NCI-H524 (cell line): ENCODE measurements at regions not wholly inside any gene's neighbourhood (a gene's known extent, or its start where the extent isn't known, plus 50 kb on each side); places are given as distances from the start of the nearest gene placed in this dataset.

Source experiments
- DNase-seq, 2 experiments: peaks; one replicate each; lab custom pipeline; 2025; lab: John Stamatoyannopoulos, UW

GRCh38 chr7:159263430-159263829 is 118.8 kb upstream of the VIPR2 start:
- DNase-seq, result no peak

- no peak for DNase-seq
Observed at GRCh38 chr7:159253657-159254056, 109.0 kb upstream of the VIPR2 start.

DNA sequence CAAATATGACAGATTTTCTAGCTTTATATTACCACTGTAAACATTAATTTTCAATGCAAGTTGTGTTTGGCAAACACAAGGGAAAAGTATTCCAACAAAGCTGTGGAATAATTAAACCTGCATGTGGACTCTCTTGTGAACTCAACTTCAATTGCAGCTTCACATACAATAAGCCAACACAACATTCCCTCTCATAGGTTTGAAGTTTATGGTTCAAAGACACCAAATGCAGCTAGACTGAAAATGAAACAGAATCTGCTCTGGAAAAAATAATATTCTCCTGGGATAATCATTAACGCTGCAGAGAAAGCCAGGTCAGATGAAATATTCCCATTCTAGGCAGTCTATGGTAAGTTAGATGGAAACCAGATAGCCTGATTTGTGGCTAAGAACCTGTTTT is 105.8 kb upstream of the VIPR2 start:
- no peak for DNase-seq

- DNase-seq, result no peak
Observed at GRCh38 chr7:159249671-159250070, 105.0 kb upstream of the VIPR2 start.

DNA sequence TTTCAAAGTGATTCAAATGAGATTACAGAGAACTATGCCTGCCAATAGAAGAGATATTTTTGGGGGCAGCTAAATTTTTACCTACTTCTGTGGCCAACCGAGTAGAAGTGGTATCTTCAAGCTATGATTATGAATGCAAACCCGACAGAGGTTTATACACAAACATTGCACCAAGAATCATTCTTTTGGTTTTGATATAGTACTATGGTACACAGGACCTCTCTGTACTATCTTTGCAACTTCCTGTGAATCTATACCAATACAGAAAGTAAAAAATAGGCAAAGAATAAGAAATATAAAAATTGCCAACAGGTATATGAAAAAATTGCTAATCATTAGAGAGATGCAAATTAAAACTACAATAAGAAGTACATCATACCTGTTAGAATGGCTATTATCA is 103.2 kb upstream of the VIPR2 start:
- no peak for DNase-seq

DNA sequence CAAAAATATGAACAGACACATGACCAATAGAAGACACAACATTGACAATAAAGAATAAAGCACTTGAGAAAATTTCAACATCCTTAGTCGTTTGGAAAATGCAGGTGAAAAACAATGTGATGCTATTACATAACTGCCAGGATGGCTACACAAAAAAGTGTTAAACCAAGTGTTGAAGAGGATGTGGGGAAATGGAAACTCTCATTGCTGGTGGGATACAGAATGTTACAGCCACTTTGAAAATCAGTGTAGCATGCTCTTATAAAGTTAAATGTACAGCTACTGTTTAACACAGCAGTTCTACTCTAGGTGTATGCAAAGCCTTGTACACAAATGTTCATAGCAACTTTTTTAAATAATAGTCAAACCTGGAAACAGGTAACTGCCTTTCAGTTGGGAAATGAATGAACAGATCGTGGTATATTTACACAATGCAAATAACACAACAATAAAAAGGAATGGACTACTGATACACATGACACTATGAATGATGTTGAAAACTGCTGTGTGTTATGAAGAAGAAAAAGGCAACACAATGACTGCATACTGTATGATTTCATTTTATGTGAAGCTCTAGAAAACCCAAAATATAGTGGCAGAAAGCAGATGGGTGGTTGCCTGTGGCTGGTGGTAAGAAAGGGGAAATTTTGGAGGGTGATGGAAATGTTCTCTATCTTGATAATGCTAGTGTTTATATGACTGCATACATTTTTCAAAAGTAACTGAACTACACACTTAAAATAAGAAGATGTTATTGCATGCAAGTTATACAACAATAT is 102.2 kb upstream of the VIPR2 start:
- no peak for DNase-seq

DNA sequence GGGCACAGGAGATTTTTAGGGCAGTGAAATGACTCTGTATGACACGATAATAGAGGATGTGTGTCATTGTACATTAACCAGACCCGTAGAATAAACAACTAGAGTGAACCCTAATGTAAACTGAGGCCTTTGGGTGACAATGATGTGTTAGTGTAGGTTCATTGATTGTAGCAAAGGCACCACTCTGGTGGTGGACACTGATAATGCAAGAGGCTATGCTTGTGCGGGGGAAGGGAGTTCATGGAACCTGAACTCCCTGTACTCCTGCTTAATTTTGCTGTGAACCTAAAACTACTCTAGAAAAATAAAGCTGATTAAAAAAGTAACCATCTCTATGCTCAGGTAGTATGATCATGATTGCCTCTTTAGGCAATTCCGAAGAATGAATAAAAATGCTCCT is 96.3 kb upstream of the VIPR2 start:
- no peak for DNase-seq

- no peak for DNase-seq
Observed at GRCh38 chr7:159239028-159239427, 94.4 kb upstream of the VIPR2 start.

GRCh38 chr7:159238541-159238940 is 93.9 kb upstream of the VIPR2 start:
- DNase-seq, result no peak

- DNase-seq, result no peak
Observed at GRCh38 chr7:159237022-159237653, 92.5 kb upstream of the VIPR2 start.

DNA sequence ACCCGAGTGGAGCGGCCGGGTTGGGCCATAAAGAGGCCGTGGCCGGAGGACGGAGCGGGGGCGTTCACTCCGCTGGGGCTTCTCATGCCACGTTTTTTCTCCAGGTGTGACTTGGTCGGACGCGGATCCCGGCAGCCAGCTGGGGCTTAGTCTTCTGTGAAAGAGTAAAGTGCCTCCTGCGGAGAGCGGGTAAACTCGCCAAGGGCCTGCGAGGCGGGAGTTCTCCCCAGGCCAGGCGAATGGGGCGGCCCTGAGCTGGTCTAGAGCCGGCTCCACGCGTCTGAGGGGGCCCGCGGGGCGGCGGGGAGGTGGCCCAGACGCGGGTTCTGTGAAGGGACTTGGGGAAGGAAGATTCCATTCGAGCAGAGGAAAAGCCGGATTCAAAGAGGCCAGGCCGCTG is 86.3 kb upstream of the VIPR2 start:
- no peak for DNase-seq

- no peak for DNase-seq
Observed at GRCh38 chr7:159229683-159230475, 85.2 kb upstream of the VIPR2 start.

DNA sequence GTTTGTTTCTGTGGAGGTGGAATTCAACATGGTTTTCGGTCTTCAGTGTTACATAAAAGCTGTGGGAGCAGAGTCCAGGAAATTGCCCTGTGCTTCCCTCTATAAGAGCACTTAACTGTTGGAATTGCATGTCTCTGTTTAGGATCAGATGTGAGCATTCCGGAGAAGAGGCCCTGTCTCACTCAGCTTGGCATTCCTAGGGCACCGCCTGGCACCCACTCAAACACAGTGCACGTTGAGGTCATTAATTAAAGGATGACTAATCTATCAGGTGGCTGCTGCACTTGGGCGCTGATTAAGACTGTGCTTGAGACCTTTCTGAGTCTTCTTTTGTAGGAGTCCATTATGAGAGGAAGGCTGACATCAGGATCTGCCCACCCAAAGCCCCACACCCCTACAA is 82.8 kb upstream of the VIPR2 start:
- peak; percentile 25 to 52 for DNase-seq

- DNase-seq, result peak in 1 of 2 experiments; percentile 69
Observed at GRCh38 chr7:159226011-159226702, 81.5 kb upstream of the VIPR2 start.

- no peak for DNase-seq
Observed at GRCh38 chr7:159218607-159219006, 73.9 kb upstream of the VIPR2 start.

GRCh38 chr7:159218170-159218569 is 73.5 kb upstream of the VIPR2 start:
- no peak for DNase-seq

- DNase-seq, result no peak
Observed at GRCh38 chr7:159215076-159215475, 70.4 kb upstream of the VIPR2 start.

DNA sequence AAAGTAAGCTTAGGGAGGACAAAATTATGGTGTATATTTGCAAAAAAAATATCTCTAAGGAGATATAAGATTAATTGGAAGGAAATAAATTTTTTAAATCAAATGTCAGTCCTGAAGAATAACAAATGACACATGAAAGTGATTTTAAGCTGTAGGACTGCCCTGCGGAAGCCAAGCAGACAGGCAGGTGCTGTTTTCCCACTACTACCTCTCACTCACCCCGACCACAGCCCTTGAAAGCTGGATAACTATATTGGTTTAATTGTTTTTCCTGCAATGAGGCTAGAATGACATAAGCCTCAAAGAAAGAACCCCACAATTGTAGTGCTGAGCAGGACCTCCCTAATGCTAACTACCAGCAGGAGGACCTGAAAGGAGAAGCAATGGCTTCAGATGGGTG is 68.6 kb upstream of the VIPR2 start:
- no peak for DNase-seq

DNA sequence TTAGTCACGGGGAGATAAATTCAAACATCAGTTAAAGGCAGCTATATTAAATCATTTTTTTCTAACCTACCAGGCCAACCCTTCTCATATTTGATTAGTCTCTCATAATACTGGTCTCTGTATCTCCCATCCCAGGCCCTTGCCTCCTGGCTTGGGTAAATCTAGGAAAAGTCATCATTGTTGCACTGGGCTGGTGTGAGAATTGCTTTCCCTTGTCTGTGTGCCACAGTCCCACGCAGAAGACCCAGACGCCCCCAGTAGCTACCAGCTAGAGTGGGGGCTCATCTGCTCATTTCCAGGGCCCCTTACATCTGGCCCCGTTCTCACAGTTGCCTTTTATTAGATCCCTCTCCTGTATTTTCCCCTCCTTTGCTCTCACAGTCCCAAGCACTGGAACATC is 67.6 kb upstream of the VIPR2 start:
- DNase-seq, result no peak

- no peak for DNase-seq
Observed at GRCh38 chr7:159211540-159212182, 67.0 kb upstream of the VIPR2 start.

GRCh38 chr7:159210581-159211235 is 66.0 kb upstream of the VIPR2 start:
- no peak for DNase-seq
